GM18508 (cell line): ENCODE measurements at regions not wholly inside any gene's neighbourhood (a gene's known extent, or its start where the extent isn't known, plus 50 kb on each side); places are given as distances from the start of the nearest gene placed in this dataset.
"Not testable (repeated sequence)": the region's sequence is repeated elsewhere in the genome, so short reads cannot be mapped to it uniquely, and the experiment has no call there.

Experiments used
- ATAC-seq: cut with Tn5 transposase; IDR thresholded peaks from one replicate; pipeline ENCODE4 v1.9.1; 2021; ENCODE audit warnings: moderate number of reproducible peaks; ENCODE audit not compliant: insufficient read depth, unreplicated experiment

DNA sequence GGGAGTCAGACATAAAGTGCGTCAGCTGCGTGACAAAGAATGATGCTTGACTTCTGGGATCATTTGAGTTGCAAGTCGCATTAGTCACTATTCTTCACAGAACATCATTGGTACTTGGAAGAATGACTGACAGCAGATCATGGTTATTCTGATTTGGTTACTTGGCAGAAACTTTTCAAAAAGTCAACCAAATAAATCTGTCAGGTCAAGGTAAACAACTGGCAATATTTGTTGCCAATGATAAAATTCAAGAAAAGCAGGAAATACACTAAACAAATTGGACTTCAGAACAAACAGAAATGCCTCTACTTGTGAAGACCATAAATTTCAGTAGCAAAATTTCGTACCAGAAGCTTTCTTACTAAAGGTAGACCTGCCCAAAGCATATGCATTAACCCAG is 221.6 kb downstream of the TFAP2A start:
- no peak for ATAC-seq

DNA sequence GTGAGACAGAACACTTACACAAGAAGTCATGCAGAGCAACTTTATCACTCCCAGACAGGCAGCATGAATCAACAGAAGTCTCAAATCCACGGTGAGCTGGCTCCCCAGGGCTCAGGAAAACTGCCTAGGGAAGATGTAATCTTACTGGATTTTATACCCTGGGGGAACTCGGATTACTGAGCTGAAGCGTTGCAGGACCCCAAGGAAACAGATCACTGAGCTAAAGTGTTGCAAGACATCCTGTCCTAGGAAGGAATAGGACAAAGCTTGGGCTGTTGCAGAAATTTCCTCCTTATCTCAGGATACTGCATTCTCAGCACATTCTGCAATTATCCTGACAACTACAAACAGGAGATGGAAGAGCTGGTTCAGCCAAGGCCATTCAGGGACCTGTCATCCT is 224.8 kb downstream of the TFAP2A start:
- no peak for ATAC-seq

DNA sequence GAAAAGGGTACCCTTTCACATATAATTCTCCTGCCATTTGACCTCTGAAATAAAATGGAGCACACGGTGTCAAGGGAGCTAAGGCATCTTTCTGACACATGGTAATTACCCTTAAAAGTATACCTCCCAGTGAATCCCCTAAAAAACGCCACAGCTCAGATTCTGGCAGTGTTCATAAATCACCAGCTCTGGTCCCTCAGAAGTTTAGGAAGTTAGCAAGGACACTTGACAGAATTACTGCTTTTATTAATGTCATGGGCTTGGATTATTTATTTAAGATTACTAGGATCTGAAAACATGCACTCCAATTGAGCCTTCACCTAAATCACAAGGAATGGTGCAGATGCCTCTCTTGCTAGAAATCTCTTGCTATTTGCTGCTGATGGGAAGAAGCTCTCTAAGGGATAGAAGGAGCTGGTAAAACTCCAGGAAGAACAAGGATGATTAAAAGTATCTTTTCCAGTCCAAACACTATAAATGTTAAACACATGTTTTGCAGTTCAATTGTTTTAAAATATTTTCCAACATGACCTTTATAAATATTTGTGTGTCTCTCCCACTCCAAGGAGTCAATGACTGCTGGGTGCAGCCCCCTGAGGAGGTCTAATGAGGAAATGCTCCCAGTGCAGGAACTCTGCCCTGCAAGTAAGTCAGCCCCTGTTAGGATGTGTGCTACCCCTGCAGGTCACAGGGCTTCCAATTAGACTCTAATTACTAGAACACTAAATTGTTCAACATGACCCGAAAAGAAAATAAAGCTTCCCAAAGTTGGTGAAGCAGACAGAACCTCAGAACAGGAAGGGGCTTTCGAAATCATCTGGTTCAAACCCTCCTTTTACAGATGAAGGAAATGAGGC is 230.3 kb downstream of the TFAP2A start:
- ATAC-seq, result no peak

DNA sequence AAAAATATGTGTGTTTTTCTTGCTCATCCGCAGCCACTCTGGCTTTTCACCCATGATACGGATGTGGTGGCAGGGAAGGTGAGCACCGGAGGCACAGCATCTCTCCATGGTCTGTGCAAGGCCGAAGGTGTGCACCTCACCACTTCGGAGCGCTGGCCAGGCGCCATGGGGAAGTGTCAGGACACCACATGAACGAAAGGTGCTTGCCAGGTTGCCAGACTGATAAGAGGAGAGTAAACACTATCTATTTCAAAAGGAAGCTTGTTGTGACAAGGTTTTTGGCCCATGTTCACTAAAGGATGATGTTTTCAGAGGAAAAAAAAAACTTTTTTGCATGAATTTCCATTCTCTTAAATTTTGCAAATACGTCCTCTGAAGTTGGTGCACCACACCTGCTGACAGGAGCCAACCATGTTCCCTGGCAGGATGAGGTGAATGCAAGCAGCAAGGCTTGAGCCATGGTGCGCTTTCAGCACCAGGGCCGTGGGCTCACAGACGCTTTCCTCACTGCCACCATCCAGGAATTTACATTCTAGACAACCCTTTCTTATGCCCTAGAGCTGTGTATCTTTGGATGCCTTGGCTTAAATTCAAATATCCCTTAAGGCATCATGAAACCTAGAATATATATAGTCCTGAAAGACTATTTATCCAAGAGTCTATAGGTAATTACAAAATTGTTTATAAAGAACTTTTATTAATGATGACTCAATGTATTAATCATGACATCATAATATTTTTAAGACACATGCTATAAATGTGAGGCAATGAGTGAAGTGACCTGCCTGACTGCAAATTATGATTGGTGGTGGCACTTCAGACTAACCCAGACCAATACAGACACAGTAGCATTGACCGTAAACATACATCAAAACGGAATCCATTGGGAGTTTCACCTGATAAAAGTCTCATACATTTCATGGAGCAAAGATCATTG is 234.5 kb downstream of the TFAP2A start:
- no peak for ATAC-seq

DNA sequence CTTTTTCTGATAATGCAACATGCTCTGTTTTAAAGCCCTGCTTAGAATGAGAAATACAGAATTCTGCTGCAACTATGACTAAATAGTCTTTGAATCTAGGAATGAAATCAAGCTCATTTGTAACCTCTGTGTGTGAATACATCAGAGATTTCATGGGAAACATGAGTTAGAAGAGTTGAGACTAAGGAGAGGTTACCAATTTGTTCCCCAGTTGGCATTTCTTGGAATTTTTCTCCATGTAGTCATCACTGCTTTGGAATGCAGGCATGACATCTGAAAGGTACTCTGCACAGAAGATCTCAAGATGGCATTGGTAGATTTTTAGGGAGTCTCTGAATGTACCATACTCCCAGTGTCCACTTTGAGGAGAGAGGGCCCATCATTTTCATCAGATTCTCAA is 237.2 kb downstream of the TFAP2A start:
- no peak for ATAC-seq

DNA sequence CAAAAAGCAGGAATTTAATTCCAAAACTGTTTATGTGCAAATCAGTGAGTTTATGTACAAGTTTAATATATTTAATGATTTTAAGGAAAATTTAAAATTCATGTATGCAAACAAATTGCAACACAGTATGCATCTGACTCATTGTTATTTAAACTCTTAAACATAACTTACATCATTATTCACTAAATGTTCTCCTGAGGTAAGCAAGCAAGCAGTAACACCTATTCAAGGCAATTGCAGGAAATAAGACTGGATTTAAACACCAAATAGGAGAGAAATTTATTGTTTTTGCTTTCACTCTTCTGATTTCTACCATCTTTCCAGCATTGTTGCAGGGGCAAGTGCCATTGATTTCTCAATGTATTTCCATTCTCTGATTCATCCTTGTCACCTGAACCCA is 239.5 kb downstream of the TFAP2A start:
- no peak for ATAC-seq

DNA sequence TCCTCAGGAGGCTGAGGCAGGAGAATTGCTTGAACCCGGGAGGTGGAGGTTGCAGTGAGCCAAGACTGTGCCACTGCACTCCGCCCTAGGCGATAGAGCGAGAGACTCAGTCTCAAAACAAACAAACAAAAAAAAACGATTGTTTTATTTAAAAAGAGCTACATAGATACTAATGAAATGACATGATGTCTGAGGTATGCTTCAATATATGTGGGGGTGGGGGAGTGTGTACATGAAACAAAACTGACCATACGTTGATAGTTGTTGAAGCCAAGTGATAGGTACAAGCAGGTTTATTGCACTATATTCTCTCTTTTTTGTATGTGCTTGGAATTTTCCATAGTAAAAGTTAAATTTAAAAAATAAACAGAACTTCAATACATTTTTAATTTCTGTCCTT is 240.1 kb downstream of the TFAP2A start:
- ATAC-seq, result no peak

DNA sequence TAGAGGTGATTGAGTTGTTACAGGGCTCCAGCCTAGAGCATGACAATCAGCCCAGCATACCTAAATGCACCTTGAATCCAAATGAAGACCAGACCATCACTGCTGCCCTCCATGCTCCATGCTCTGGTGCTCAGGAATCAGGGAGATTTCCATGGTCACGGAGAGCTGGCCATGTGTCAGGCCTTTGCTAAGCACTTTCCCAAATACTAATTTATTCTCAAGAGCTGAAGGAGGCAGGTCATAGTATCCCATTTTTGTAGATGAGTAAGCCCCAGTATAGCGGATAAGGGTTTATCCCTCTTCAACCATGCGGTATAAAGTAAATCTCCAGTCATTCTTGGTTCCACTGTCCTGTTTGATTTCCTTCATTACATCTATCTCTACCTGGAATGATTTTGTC is 240.8 kb downstream of the TFAP2A start:
- no peak for ATAC-seq

DNA sequence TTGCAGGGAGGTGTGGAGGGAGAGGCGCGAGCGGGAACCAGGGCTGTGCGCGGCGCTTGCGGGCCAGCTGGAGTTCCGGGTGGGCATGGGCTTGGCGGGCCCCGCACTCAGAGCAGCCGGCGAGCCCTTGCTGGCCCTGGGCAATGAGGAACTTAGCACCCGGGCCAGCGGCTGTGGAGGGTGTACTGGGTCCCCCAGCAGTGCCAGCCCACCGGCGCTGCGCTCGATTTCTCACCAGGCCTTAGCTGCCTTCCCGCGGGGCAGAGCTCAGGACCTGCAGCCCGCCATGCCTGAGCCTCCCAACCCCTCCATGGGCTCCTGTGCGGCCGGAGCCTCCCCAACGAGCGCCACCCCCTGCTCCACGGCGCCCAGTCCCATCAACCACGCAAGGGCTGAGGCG is 243.2 kb downstream of the TFAP2A start:
- not testable (repeated sequence) for ATAC-seq

DNA sequence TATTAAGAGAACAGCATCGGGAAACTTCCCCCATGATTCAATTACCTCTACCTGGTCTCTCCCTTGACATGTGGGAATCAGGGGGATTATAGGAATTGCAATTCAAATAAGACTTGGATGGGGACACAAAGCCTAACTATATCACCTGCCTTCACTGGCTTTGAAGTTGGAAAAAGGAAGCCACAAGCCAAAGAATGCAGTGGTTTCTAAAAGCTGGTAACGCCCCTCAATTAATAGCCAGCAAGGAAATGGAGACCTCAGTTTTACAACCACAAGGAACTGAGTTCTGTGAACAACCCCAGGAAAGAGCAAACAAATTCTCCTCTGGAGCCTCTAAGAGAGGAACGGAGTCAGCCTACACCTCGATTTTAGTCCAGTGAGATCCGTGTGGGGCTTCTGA is 244.1 kb downstream of the TFAP2A start:
- no peak for ATAC-seq

DNA sequence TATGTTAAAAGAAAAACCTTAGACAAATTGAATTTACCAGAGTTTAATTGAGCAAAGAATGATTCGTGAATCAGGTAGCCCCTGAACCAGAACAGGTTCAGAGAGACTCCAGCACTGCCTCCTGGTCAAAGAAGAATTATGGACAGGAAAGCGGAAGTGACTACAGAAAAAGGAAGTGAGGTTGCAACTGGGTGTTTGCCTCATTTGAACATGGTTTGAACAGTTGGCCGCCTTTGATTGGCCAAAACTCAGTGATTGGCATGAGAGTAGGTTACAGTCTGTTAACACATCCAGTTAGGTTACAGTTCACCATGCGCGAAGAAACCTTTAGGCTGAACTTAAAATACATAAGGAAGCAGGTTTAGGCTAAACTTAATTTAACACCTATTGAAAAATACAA is 248.8 kb downstream of the TFAP2A start:
- no peak for ATAC-seq

DNA sequence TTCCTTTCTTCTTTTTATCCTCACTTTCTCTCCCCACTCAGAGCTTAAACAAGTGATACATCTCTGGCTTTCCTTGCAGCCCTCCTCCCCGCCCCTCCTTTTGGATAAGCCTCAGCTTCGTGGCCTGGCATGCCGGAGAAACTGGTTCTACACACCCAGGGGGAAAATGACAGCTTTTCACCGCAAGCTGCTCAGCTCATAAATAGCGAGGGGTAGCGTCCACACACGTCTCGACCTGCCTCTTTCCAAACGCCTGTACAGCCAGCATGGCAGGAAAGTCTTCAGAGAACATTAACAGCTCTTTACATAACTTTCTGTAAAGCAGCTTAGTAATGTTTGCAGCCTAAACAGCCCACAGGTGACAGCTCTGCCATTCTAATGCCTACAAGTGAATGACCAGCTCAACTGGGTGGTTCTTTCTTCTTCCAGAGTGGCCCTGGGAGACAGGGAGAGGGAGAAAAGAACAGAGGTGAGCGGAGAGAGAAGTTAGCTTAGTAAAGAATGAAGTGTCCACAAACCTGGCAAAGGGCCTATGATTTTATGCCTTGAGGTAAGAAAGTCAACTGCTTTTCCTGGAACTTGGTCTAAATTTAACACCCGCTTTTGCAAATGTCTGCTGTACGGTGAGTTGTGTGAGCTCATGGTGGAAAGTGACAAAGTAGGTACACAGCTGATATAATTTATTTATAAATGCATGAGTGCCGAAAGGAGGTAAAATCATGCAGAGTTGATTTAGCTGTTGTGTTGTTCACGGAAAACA is 251.5 kb downstream of the TFAP2A start:
- ATAC-seq, result no peak

DNA sequence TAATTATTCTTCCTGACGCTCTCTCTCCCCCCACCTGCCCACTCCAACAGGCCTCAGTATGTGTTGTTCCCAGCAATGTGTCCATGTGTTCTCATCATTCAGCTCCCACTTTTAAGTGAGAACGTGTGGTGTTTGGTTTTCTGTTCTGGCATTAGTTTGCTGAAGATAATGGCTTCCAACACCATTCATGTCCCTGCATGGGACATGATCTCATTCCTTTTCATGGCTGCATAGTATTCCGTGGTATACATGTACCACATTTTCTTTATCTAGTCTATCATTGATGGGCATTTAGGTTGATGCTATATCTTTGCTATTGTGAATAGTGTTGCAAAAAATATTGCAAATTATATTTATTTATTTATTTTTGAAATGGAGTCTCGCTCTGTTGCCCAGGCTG is 258.0 kb downstream of the TFAP2A start:
- ATAC-seq, result no peak

DNA sequence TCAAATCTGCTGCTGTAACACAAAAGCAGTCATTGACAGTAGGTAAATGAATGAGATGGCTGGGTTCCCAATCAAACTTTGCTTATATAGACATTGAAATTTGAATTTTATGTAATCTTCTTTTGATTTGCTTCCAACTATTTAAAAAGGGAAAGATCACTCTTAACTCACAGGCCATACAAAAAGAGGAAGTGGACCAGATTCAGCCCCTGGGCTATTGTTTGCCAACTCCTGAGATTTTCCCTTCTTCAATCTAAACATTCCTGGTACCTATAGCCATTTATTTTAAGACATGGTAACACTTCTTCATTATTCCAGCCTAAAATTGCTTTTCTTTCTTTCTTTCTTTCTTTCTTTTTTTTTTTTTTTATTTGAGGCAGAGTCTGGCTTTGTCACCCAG is 260.6 kb downstream of the TFAP2A start:
- ATAC-seq, result no peak

DNA sequence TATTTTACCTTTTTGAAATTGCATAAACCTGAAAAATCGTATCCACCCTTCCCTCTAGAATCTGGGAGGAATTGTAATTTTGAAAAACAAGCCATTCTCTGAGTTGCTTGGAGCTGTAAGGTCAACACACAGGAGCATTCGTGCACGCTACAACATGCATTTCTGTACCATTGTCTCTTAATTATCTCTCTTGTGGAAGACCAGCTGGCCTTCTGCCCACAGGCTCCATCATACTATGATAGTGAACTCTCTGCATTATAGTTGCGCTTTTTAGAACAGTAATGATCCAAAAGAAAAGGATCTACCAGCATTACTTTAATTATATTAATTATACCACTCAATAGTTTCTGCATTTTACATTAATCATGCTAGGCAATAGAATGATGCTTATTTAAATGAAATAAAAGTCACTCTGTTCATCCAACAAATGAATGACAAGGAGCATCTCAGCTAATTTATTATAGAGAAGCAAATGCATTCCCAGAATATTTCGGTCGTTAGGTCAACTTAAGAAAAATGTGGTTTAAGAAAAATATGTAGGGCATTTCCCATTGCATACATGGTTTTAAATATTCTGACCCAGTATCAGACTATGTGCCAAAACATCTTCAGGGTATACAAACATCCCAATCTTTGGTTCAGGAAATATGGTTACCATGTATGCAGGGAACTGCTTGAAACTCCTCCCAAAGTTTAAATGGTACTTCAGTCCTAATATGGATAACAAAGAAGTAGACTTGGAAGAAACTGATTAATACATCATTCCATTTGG is 263.5 kb downstream of the TFAP2A start:
- no peak for ATAC-seq

DNA sequence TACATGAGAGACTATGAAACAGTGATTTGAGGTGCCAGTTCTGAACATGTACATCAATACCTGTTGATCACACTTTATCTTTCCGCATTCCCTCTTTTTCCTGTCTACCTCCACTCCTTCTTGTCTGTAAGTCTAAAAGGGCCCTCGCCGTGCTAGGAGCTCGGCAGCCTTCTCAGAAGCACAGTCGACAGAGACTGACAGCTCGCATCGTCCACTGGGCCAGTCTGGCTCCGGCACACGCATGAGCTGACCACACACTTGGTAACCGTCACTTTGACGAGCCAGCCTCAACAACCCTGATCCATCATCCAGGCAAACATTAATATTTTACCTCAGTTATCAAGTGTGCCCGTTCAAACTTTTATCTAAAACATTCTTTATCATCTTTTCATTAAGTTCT is 265.3 kb downstream of the TFAP2A start:
- no peak for ATAC-seq

DNA sequence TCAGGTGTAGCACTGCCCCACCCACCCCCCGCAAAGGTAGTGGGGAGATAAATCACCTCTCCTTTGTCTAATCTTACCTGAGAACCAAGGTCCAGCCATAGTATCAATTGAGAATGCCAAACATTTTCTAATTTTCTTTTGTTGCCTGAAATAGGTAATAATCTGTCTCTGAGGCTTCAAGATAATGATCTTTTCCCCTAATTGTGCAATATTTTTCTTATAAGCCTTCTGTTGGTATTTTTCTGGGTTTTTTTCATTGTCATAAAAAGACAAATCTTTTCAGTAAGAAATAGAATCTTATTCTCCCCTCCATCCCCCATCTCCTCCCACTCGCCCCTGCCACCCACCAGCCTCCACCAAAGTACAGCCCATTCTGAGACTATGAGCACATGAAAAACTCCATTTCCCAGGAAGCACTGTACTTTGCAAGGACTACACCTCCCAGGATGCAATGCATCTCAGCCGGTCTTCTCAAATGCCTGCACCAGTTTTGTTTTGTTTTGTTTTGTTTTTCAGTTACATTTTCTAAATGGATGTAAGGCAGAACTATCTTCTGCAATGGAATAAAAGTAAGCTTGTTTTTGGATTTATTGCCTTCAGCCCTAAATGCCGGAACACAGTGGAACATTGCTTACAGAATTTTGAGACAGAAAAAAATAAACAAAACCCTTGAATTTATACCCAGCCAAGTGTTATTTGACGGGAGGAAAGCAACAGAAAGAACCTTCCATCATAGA is 268.0 kb downstream of the TFAP2A start:
- ATAC-seq, result peak; percentile 89

DNA sequence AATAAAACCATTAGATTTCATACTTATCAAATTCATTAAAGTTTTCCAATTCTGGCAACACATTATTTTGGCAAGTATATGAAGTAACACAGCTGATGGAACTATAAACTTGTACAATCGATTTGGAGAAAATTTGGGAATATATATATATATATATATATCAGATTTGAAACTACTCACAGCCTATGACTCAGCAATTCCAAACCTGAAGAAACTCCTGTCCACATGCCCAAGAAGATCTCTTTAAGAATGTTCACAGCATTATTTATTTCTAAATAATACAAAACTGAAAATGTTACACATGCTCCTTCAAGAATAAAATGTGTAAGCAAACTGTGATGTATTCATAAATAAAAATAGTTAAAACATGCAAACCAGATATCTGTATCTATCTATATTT is 270.1 kb downstream of the TFAP2A start:
- ATAC-seq, result no peak

DNA sequence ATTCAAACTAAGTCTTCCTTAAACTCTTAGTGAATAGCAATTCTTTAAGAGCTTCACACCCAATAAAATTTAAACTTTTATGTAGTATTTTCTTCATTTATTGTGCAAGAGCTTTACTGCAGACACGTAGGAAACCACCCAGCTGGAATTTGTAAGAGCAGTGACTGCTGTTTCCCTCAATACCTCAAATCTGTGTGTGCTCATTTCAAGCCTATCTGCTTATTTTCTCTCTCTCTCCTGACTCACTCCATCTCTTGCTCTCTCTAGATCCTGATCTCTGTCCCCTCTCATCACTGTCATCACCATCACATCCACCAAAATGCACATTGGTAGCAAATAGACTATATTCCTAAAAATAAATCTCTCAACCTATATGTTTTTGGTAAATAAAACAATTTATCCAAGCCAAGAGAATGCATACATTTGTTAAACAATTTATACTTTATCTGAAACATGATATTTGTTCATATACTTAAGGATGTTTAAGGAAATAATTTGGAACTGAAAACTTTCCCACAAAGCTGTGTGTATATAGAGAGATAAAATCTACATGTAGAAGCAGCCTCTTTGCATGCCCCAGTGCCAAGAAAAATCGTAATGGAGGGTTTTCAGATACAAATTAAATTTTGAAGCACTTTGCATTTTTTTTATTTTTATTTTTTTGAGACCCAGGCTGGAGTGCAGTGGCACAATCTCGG is 273.0 kb downstream of the TFAP2A start:
- no peak for ATAC-seq
